ENCODE measurements at regions not wholly inside any gene's neighbourhood (a gene's known extent, or its start where the extent isn't known, plus 50 kb on each side); places are given as distances from the start of the nearest gene placed in this dataset.

GRCh38 chr21:21971384-21971783, 973.2 kb downstream of the NCAM2 start:
- Histone ChIP-seq H3K36me3 (no peaks in the 10 kb centered on the region), H3K9me3 (no peaks in the 10 kb centered on the region), H3K4me3 (no peak overlapping the region), H3K4me1 (no peaks in the 10 kb centered on the region), H3K27me3 (no peaks in the 10 kb centered on the region), H3K27ac (no peak overlapping the region)
- no peak for DNase-seq
- TF ChIP-seq CTCF (IDR thresholded peaks at IDR 0.05) (no peak), POLR2A (IDR thresholded peaks at IDR 0.05) (no peak)
- 35 to 56% methylated on average over 4 of the region's 4 CpGs for WGBS, 2 donors
- intact Hi-C loops (cut with DNase I), result no loop called here

GRCh38 chr21:21973806-21974205, 975.6 kb downstream of the NCAM2 start:
- Histone ChIP-seq H3K27me3 (no peaks in the 10 kb centered on the region), H3K27ac (no peak overlapping the region), H3K36me3 (no peaks in the 10 kb centered on the region), H3K4me3 (no peak overlapping the region), H3K9me3 (no peaks in the 10 kb centered on the region), H3K4me1 (no peaks in the 10 kb centered on the region)
- TF ChIP-seq CTCF (IDR thresholded peaks at IDR 0.05) (no peak), POLR2A (IDR thresholded peaks at IDR 0.05) (no peak)
- intact Hi-C loops (cut with DNase I), result no loop called here
- DNase-seq, result no peak
- 52 to 61% methylated on average over 5 of the region's 5 CpGs for WGBS, 2 donors

GRCh38 chr21:21996891-21997290, 998.7 kb downstream of the NCAM2 start:
- no peak for TF ChIP-seq POLR2A (IDR thresholded peaks at IDR 0.05)
- TF ChIP-seq CTCF (IDR thresholded peaks at IDR 0.05), result no peak
- no peak for DNase-seq
- Histone ChIP-seq H3K27me3 (no peaks in the 10 kb centered on the region), H3K27ac (no peak overlapping the region), H3K9me3 (peaks cover 0 to 21% (median 3%) of the 10 kb centered on the region in 3 donors), H3K36me3 (no peaks in the 10 kb centered on the region), H3K4me1 (no peaks in the 10 kb centered on the region), H3K4me3 (no peak overlapping the region)
- 66 to 76% methylated on average over 3 of the region's 3 CpGs for WGBS, 2 donors
- intact Hi-C loops (cut with DNase I), result no loop called here

GRCh38 chr21:21997390-21998333, 999.5 kb downstream of the NCAM2 start:
- H3K4me3 ChIP-seq, result no peak overlapping the region
- no peaks in the 10 kb centered on the region for H3K36me3 ChIP-seq
- intact Hi-C loops (cut with DNase I), result no loop called here
- no peak for TF ChIP-seq CTCF (IDR thresholded peaks at IDR 0.05)
- TF ChIP-seq POLR2A (IDR thresholded peaks at IDR 0.05), result no peak
- H3K4me1 ChIP-seq, result no peaks in the 10 kb centered on the region
- H3K9me3 ChIP-seq, result peaks cover 0 to 21% (median 3%) of the 10 kb centered on the region in 3 donors
- H3K27me3 ChIP-seq, result no peaks in the 10 kb centered on the region
- H3K27ac ChIP-seq, result no peak overlapping the region
- no peak for DNase-seq

GRCh38 chr21:22019766-22020165, 1021.6 kb downstream of the NCAM2 start:
- TF ChIP-seq POLR2A (IDR thresholded peaks at IDR 0.05), result no peak
- no peak for TF ChIP-seq CTCF (IDR thresholded peaks at IDR 0.05)
- intact Hi-C loops (cut with DNase I), result no loop called here
- H3K4me3 ChIP-seq, result no peak overlapping the region
- no peak overlapping the region for H3K27ac ChIP-seq
- peaks cover 0 to 21% (median 0%) of the 10 kb centered on the region in 3 donors for H3K9me3 ChIP-seq
- H3K36me3 ChIP-seq, result no peaks in the 10 kb centered on the region
- WGBS, 2 donors, result 50 to 56% methylated on average over 1 of the region's 1 CpG
- no peaks in the 10 kb centered on the region for H3K4me1 ChIP-seq
- H3K27me3 ChIP-seq, result no peaks in the 10 kb centered on the region
- no peak for DNase-seq
